WTC11 (cell line): ENCODE measurements at regions not wholly inside any gene's neighbourhood (a gene's known extent, or its start where the extent isn't known, plus 50 kb on each side); places are given as distances from the start of the nearest gene placed in this dataset.

Experiments
- ATAC-seq: fragments of 200-7000 bp; cut with Tn5 transposase; 2 replicates; pipeline ENCODE4 v1.10.0; 2021; ENCODE audit warnings: mild to moderate bottlenecking, moderate library complexity
- CTCF ChIA-PET: fragments of 300-600 bp; sonication (Branson Sonifier 250); formaldehyde crosslinking; loops from one replicate; lab custom pipeline; 2021; ENCODE audit warnings: antibody characterized with exemption; lab: Charles Lee
- POLR2A ChIA-PET: fragments of 350-600 bp; sonication (Branson Sonifier 250); formaldehyde crosslinking; loops from one replicate; lab custom pipeline; 2021; ENCODE audit warnings: antibody characterized with exemption; lab: Charles Lee
- DNase-seq: peaks from one replicate; pipeline ENCODE4 v3.0.0; 2021; ENCODE audit warnings: low spot score
- H3K27ac Mint-ChIP-seq: 2 replicates; pipeline ENCODE4 v1.8.0; 2021; ENCODE audit warnings: mixed read lengths
- H3K27me3 Mint-ChIP-seq: 2 replicates; pipeline ENCODE4 v1.8.0; 2021; ENCODE audit warnings: low read depth, mild to moderate bottlenecking, moderate library complexity, mixed read lengths
- H3K36me3 Mint-ChIP-seq: 2 replicates; pipeline ENCODE4 v1.8.0; 2021; ENCODE audit warnings: mixed read lengths
- H3K4me1 Mint-ChIP-seq: 2 replicates; pipeline ENCODE4 v1.8.0; 2022; ENCODE audit warnings: mixed read lengths
- H3K4me3 Mint-ChIP-seq: 2 replicates; pipeline ENCODE4 v1.8.0; 2021; ENCODE audit warnings: mild to moderate bottlenecking, moderate library complexity, mixed read lengths
- H3K9me3 Mint-ChIP-seq: 2 replicates; pipeline ENCODE4 v1.8.0; 2021; ENCODE audit warnings: mixed read lengths
- ARID4B ChIP-seq: sonication (generic); formaldehyde crosslinking; IDR thresholded peaks from 2 replicates; pipeline ENCODE4 v1.8.0; 2023; ENCODE audit warnings: missing genetic modification reagents, mild to moderate bottlenecking, borderline replicate concordance
- ATF6 ChIP-seq: sonication (generic); formaldehyde crosslinking; IDR thresholded peaks from 2 replicates; pipeline ENCODE4 v1.8.1; 2023; ENCODE audit warnings: mild to moderate bottlenecking, missing genetic modification reagents
- ELF4 ChIP-seq: sonication (generic); formaldehyde crosslinking; IDR thresholded peaks from 2 replicates; pipeline ENCODE4 v1.8.1; 2022; ENCODE audit warnings: low read depth, mild to moderate bottlenecking, moderate library complexity, missing genetic modification reagents
- FOXK1 ChIP-seq: sonication (generic); formaldehyde crosslinking; IDR thresholded peaks from 2 replicates; pipeline ENCODE4 v1.8.0; 2022; ENCODE audit warnings: mild to moderate bottlenecking, moderate library complexity, missing genetic modification reagents
- HMGA2 ChIP-seq: fragments of 250-450 bp; sonication (Bioruptor Pico); IDR thresholded peaks from 2 replicates; pipeline ENCODE4 v1.4.0; 2021; ENCODE audit warnings: mild to moderate bottlenecking, moderate library complexity
- IRF1 ChIP-seq: sonication (generic); formaldehyde crosslinking; IDR thresholded peaks from 2 replicates; pipeline ENCODE4 v1.8.0; 2023; ENCODE audit warnings: missing genetic modification reagents
- JAZF1 ChIP-seq: fragments of 250-450 bp; sonication (Bioruptor Pico); IDR thresholded peaks from 2 replicates; pipeline ENCODE4 v1.9.0; 2021; ENCODE audit warnings: moderate library complexity, mild to moderate bottlenecking, inconsistent platforms
- NFE2L1 ChIP-seq: sonication (generic); formaldehyde crosslinking; IDR thresholded peaks from 2 replicates; pipeline ENCODE4 v1.8.1; 2023; ENCODE audit warnings: missing genetic modification reagents
- USF1 ChIP-seq: sonication (generic); formaldehyde crosslinking; IDR thresholded peaks from 2 replicates; pipeline ENCODE4 v1.8.0; 2022; ENCODE audit warnings: mild to moderate bottlenecking, missing genetic modification reagents
- ZNF232 ChIP-seq: sonication (generic); formaldehyde crosslinking; IDR thresholded peaks from 2 replicates; pipeline ENCODE4 v1.8.0; 2022; ENCODE audit warnings: mild to moderate bottlenecking, missing genetic modification reagents
- ZNF263 ChIP-seq: sonication (generic); formaldehyde crosslinking; IDR thresholded peaks from 2 replicates; pipeline ENCODE4 v1.8.1; 2022; ENCODE audit warnings: low read depth, mild to moderate bottlenecking, moderate library complexity, missing genetic modification reagents
- ZNF281 ChIP-seq: sonication (generic); formaldehyde crosslinking; IDR thresholded peaks from 2 replicates; pipeline ENCODE4 v1.8.0; 2023; ENCODE audit warnings: mild to moderate bottlenecking, missing genetic modification reagents
- ZNF416 ChIP-seq: fragments of 250-450 bp; sonication (Bioruptor Pico); IDR thresholded peaks from 2 replicates; pipeline ENCODE4 v1.9.0; 2021; ENCODE audit warnings: mild to moderate bottlenecking, inconsistent platforms
- ZNF425 ChIP-seq: fragments of 250-450 bp; sonication (Bioruptor Pico); conservative IDR thresholded peaks from 2 replicates; pipeline ENCODE4 v1.9.0; 2021; ENCODE audit warnings: mild to moderate bottlenecking

- POLR2A ChIA-PET, result interaction anchor here (0.5 kb wide), 1 partner anchor 481 kb away, joined by 3 read pairs; no protein-coding TSS in a partner anchor
- H3K27me3 Mint-ChIP-seq, result no peaks in the 10 kb centered on the region
- no peaks in the 10 kb centered on the region for H3K36me3 Mint-ChIP-seq
- H3K4me3 Mint-ChIP-seq, result no peak overlapping the region
- peaks cover 6% of the 10 kb centered on the region for H3K9me3 Mint-ChIP-seq
- H3K27ac Mint-ChIP-seq, result no peak overlapping the region
- TF ChIP-seq ELF4 (CRISPR knock-in tag) (no peak), ZNF425 (no peak), FOXK1 (no peak), ATF6 (no peak)
- CTCF ChIA-PET, result no interaction called here
- ATAC-seq (no peak), DNase-seq (no peak)
- no peaks in the 10 kb centered on the region for H3K4me1 Mint-ChIP-seq
Observed at GRCh38 chr16:86181526-86181925, 282.6 kb downstream of the IRF8 start.

GRCh38 chr16:86184185-86184584, 285.2 kb downstream of the IRF8 start:
- no peak for DNase-seq
- H3K9me3 Mint-ChIP-seq, result no peaks in the 10 kb centered on the region
- no peaks in the 10 kb centered on the region for H3K27me3 Mint-ChIP-seq
- H3K27ac Mint-ChIP-seq, result no peak overlapping the region
- no peak overlapping the region for H3K4me3 Mint-ChIP-seq
- ChIA-PET CTCF (interaction anchor here (1.3 kb wide), 1 partner anchor 68 kb away, joined by 4 read pairs; no protein-coding TSS in a partner anchor), POLR2A (no interaction called here)
- no peak for ATAC-seq
- no peaks in the 10 kb centered on the region for H3K36me3 Mint-ChIP-seq
- H3K4me1 Mint-ChIP-seq, result no peaks in the 10 kb centered on the region
- no peak for TF ChIP-seq JAZF1 (CRISPR knock-in tag)
- TF ChIP-seq ZNF263 (CRISPR knock-in tag), result no peak
- no peak for TF ChIP-seq ZNF416
- no peak for TF ChIP-seq IRF1 (CRISPR knock-in tag)
- TF ChIP-seq ARID4B (CRISPR knock-in tag), result no peak
- TF ChIP-seq HMGA2 (CRISPR knock-in tag), result no peak
- TF ChIP-seq USF1, result no peak
- TF ChIP-seq ZNF281, result no peak
- no peak for TF ChIP-seq NFE2L1 (CRISPR knock-in tag)
- TF ChIP-seq ZNF232 (CRISPR knock-in tag), result no peak
